DND-41 (cell line): ENCODE measurements at regions not wholly inside any gene's neighbourhood (a gene's known extent, or its start where the extent isn't known, plus 50 kb on each side); places are given as distances from the start of the nearest gene placed in this dataset.

Source experiments
- ATAC-seq: fragments of 200-7000 bp; cut with Tn5 transposase; 3 replicates; pipeline ENCODE4 v1.9.1; 2021; ENCODE audit warnings: low read depth; ENCODE audit not compliant: insufficient read depth
- DNase-seq: peaks from one replicate; pipeline ENCODE4 v3.0.0-alpha.2; 2020
- H2AFZ ChIP-seq: 2 replicates; pipeline ENCODE4 v1.6.0; 2012; ENCODE audit warnings: low read depth, low read length
- H3K27ac ChIP-seq: 2 replicates; pipeline ENCODE4 v1.5.1; 2012; ENCODE audit warnings: low read length, inconsistent platforms
- H3K27me3 ChIP-seq: fragments of 200-600 bp; sonication (generic); 2 replicates; pipeline ENCODE4 v1.6.0; 2012; ENCODE audit warnings: low read length, mild to moderate bottlenecking, inconsistent platforms; ENCODE audit not compliant: insufficient read depth, poor library complexity
- H3K36me3 ChIP-seq: 2 replicates; pipeline ENCODE4 v1.5.1; 2012; ENCODE audit warnings: low read length, inconsistent platforms; ENCODE audit not compliant: insufficient read depth
- H3K4me1 ChIP-seq: 2 replicates; pipeline ENCODE4 v1.5.1; 2012; ENCODE audit warnings: mild to moderate bottlenecking, low read length; ENCODE audit not compliant: insufficient read depth
- H3K4me2 ChIP-seq: 2 replicates; pipeline ENCODE4 v1.6.0; 2012; ENCODE audit warnings: mild to moderate bottlenecking, moderate library complexity, low read length, inconsistent platforms; ENCODE audit not compliant: insufficient read depth
- H3K4me3 ChIP-seq, 2 experiments: fragments of 200-600 bp in 1 of 2; shearing (Covaris generic) in 1 of 2; 2 replicates each; pipeline ENCODE4 v1.5.1; 2012 to 2016; ENCODE audit warnings: inconsistent platforms in 2 of 2, low read length in 2 of 2, mild to moderate bottlenecking in 2 of 2, low read depth in 1 of 2, moderate library complexity in 1 of 2
- H3K79me2 ChIP-seq: 2 replicates; pipeline ENCODE4 v1.6.0; 2012; ENCODE audit warnings: low read length, inconsistent platforms; ENCODE audit not compliant: insufficient read depth
- H3K9ac ChIP-seq: 2 replicates; pipeline ENCODE4 v1.6.0; 2012; ENCODE audit warnings: low read depth, mild to moderate bottlenecking, inconsistent platforms, low read length, moderate library complexity
- H3K9me3 ChIP-seq: 2 replicates; pipeline ENCODE4 v1.5.1; 2012; ENCODE audit warnings: low read length, moderate library complexity, mild to moderate bottlenecking, inconsistent platforms; ENCODE audit not compliant: insufficient read depth, severe bottlenecking
- H4K20me1 ChIP-seq: 2 replicates; pipeline ENCODE4 v1.6.0; 2012; ENCODE audit warnings: low read length; ENCODE audit not compliant: insufficient read depth
- CTCF ChIP-seq: IDR thresholded peaks from 2 replicates; pipeline ENCODE4 v1.5.1; 2012; ENCODE audit warnings: borderline replicate concordance, low read length, moderate library complexity, mild to moderate bottlenecking; ENCODE audit not compliant: poor library complexity, severe bottlenecking; ENCODE audit errors: extremely low read depth
- EZH2 ChIP-seq: IDR thresholded peaks from 3 replicates; pipeline ENCODE4 v1.6.1; 2012; ENCODE audit warnings: borderline replicate concordance, low read depth, mild to moderate bottlenecking, moderate library complexity, low read length, inconsistent platforms; ENCODE audit not compliant: severe bottlenecking

GRCh38 chrX:134184936-134185335, 52.0 kb upstream of the CCDC160 start:
- Histone ChIP-seq H3K36me3 (no peaks in the 10 kb centered on the region), H3K4me1 (peaks cover 56% of the 10 kb centered on the region), H3K9ac (peak overlapping the region; percentile 59), H3K79me2 (peaks cover 15% of the 10 kb centered on the region), H3K4me2 (peak overlapping the region; percentile 65), H3K27ac (peak overlapping the region; percentile 98), H2AFZ (peak overlapping the region; percentile 25; the same call in 1 of the 2 replicates), H3K27me3 (no peaks in the 10 kb centered on the region), H3K9me3 (no peaks in the 10 kb centered on the region), H3K4me3 (no peak overlapping the region), H4K20me1 (no peaks in the 10 kb centered on the region)
- DNase-seq (peak; percentile 16), ATAC-seq (peak; percentile 13; the same call in 1 of the 3 replicates)
- no peak for TF ChIP-seq EZH2
- TF ChIP-seq CTCF, result no peak

GRCh38 chrX:134186362-134187121, 50.4 kb upstream of the CCDC160 start:
- Histone ChIP-seq H3K27me3 (no peaks in the 10 kb centered on the region), H4K20me1 (no peaks in the 10 kb centered on the region), H3K4me3 (peak overlapping the region; percentile 6 to 54; a peak in 3 of 4 replicates), H3K4me1 (peaks cover 60% of the 10 kb centered on the region), H3K9me3 (no peaks in the 10 kb centered on the region), H3K79me2 (peaks cover 15% of the 10 kb centered on the region), H3K36me3 (no peaks in the 10 kb centered on the region), H3K9ac (peak overlapping the region; percentile 59), H3K4me2 (peak overlapping the region; percentile 65), H2AFZ (peak overlapping the region; percentile 34; the same call in 1 of the 2 replicates), H3K27ac (peak overlapping the region; percentile 98)
- ATAC-seq (peak; percentile 87), DNase-seq (peak; percentile 81)
- TF ChIP-seq CTCF, result peak; percentile 58
- no peak for TF ChIP-seq EZH2
